Testis (tissue), 2 donors: ENCODE measurements at regions not wholly inside any gene's neighbourhood (a gene's known extent, or its start where the extent isn't known, plus 50 kb on each side); places are given as distances from the start of the nearest gene placed in this dataset.

Experiments used
- DNase-seq: peaks from one replicate; pipeline ENCODE4 v3.0.0-alpha.2; 2019
- H3K27ac ChIP-seq, 2 donors: fragments of 200-600 bp; sonication (generic); one replicate each; pipeline ENCODE4 v1.5.1; 2019
- H3K27me3 ChIP-seq: fragments of 200-600 bp; sonication (generic); one replicate; pipeline ENCODE4 v1.5.1; 2019
- H3K36me3 ChIP-seq: fragments of 200-600 bp; sonication (generic); one replicate; pipeline ENCODE4 v1.5.1; 2017; ENCODE audit warnings: low read depth; ENCODE audit errors: missing control alignments
- H3K4me1 ChIP-seq: fragments of 200-600 bp; sonication (generic); one replicate; pipeline ENCODE4 v1.5.1; 2019
- H3K4me3 ChIP-seq, 2 donors: fragments of 200-600 bp; sonication (generic); one replicate each; pipeline ENCODE4 v1.5.1; 2017 to 2019
- H3K9me3 ChIP-seq: fragments of 200-600 bp; sonication (generic); one replicate; pipeline ENCODE4 v1.5.1; 2017
- POLR2A ChIP-seq: fragments of 450-650 bp; IDR thresholded peaks from one replicate; pipeline ENCODE4 v1.6.1; 2017; ENCODE audit warnings: antibody characterized with exemption, mild to moderate bottlenecking, moderate library complexity
- WGBS, 2 donors: methylation state at CpG; one replicate each; pipeline ENCODE4 v1.1.5; 2018; 5-methylcytosine and 5-hydroxymethylcytosine counted together
- intact Hi-C: fragments of 100-400 bp; cut with DNase I; formaldehyde crosslinking; loops from one replicate; pipeline ENCODE4 v1.15.1; 2023; ENCODE audit warnings: low total_unique reads
- TF ChIP-seq, protein P1 (sequence below), 3 experiments: fragments of 450-650 bp in 2 of 3; fragments of 200-600 bp in 1 of 3; sonication (generic) in 1 of 3; IDR thresholded peaks; one replicate each; pipeline ENCODE4 v1.5.1; 2016 to 2019; ENCODE audit warnings: antibody characterized with exemption in 3 of 3, mild to moderate bottlenecking in 2 of 3, moderate library complexity in 1 of 3

DNA sequence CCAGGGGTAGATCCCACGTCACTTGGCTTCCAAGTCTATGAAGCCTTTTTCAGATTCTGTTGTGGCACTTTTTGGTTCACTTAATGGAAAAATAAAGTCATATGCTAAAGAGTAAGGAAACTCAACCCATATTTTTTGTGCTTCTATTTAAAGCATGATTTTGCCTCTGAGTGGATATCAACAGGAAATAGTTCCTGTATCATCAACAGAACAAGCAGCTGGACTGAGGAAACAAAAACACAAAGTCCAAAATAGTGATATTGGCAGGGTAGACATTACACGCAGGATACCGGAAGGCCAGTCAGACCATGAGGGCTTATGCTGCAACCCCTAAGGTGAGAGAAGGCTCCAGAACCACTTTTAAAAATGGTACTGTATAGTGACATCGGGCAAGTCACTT is 248.3 kb upstream of the ANO5 start:
- H3K4me1 ChIP-seq, result no peaks in the 10 kb centered on the region
- 63 to 66% methylated on average over 4 of the region's 4 CpGs for WGBS, 2 donors
- H3K27ac ChIP-seq, result no peak overlapping the region
- no peaks in the 10 kb centered on the region for H3K27me3 ChIP-seq
- H3K36me3 ChIP-seq, result no peaks in the 10 kb centered on the region
- intact Hi-C loops, result no loop called here
- no peak for DNase-seq
- H3K9me3 ChIP-seq, result no peaks in the 10 kb centered on the region
- TF ChIP-seq, protein P1, sequence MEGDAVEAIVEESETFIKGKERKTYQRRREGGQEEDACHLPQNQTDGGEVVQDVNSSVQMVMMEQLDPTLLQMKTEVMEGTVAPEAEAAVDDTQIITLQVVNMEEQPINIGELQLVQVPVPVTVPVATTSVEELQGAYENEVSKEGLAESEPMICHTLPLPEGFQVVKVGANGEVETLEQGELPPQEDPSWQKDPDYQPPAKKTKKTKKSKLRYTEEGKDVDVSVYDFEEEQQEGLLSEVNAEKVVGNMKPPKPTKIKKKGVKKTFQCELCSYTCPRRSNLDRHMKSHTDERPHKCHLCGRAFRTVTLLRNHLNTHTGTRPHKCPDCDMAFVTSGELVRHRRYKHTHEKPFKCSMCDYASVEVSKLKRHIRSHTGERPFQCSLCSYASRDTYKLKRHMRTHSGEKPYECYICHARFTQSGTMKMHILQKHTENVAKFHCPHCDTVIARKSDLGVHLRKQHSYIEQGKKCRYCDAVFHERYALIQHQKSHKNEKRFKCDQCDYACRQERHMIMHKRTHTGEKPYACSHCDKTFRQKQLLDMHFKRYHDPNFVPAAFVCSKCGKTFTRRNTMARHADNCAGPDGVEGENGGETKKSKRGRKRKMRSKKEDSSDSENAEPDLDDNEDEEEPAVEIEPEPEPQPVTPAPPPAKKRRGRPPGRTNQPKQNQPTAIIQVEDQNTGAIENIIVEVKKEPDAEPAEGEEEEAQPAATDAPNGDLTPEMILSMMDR (IDR thresholded peaks at IDR 0.05), result no peak
- TF ChIP-seq POLR2A, result no peak
- H3K4me3 ChIP-seq, result no peak overlapping the region

DNA sequence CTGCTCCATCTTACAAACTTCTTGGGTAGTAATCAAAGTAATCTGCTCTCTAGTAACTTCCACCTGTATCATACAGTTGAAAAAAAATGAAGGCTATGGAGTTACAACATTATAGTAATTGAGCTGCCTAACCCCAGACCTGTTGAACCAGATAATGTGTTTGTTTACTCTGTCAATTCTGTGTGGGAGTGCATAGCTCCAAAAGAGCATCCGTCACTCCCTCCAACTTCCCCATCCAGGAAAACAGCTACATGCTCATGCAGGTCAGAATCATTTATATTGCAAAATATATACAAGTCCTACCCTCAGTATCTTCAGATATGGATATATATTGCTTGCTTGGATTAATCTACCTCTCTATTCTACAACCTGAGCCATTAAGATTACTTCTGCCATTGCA is 244.0 kb upstream of the ANO5 start:
- 40 to 72% methylated on average over 1 of the region's 1 CpG for WGBS, 2 donors
- Histone ChIP-seq H3K36me3 (no peaks in the 10 kb centered on the region), H3K27ac (no peak overlapping the region), H3K9me3 (no peaks in the 10 kb centered on the region), H3K4me1 (no peaks in the 10 kb centered on the region), H3K27me3 (no peaks in the 10 kb centered on the region), H3K4me3 (no peak overlapping the region)
- no peak for DNase-seq
- intact Hi-C loops, result no loop called here
- TF ChIP-seq, protein P1 (IDR thresholded peaks at IDR 0.05), result no peak
- no peak for TF ChIP-seq POLR2A

DNA sequence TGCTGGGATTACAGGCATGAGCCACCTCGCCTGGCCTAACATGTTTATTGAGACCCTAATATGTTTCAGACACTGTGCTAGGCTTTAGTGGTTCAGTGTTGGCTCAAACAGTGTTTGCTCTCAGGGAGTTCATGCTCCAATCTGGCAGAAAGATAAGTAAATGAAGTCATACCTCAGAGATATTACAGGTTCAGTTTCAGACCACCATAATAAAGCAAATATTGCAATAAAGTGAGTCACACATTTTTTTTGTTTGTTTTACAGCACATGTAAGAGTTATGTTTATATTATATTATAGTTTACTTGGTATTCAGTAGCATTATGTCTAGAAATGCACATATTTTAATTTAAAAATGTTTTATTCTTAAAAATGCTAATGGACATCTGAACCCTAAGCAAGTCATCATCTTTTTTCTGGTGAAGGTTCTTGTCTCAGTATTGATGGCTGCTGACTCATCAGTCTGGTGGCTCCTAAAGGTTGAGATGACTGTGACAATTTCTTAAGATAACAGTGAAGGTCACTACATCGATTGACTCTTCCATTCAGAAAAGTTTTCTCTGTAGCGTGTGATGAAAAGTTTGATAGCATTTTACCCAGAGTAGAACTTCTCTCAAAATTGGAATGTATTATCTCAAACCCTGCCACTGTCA is 243.0 kb upstream of the ANO5 start:
- Histone ChIP-seq H3K27me3 (no peaks in the 10 kb centered on the region), H3K4me1 (no peaks in the 10 kb centered on the region), H3K4me3 (no peak overlapping the region), H3K27ac (no peak overlapping the region), H3K9me3 (no peaks in the 10 kb centered on the region), H3K36me3 (no peaks in the 10 kb centered on the region)
- TF ChIP-seq, protein P1 (IDR thresholded peaks at IDR 0.05), result no peak
- no peak for TF ChIP-seq POLR2A
- 77 to 87% methylated on average over 3 of the region's 3 CpGs for WGBS, 2 donors
- no peak for DNase-seq
- intact Hi-C loops, result no loop called here

DNA sequence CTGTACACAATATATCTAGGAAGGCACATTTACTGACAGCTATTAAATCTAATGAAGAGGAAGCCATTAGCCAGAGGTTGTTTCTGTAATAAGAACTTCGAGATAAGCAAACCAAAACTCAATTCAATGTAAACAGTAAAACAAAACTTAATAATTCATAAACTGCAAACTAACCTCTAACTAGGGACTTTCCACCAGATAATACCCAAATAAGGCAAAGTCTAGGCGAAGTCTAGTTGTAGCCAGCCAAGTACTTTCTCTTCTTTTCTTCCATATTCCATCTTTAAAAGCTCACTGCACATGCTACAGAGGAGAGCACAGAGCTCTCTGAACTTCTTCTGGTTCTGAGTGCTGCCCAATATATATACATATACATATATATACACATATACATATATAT is 229.9 kb upstream of the ANO5 start:
- WGBS, 2 donors, result 44 to 81% methylated on average over 2 of the region's 2 CpGs

More for the DNA sequence above, 229.9 kb upstream of the ANO5 start:
- H3K9me3 ChIP-seq, result no peaks in the 10 kb centered on the region
- H3K36me3 ChIP-seq, result no peaks in the 10 kb centered on the region
- TF ChIP-seq, protein P1 (IDR thresholded peaks at IDR 0.05), result no peak
- no peak for TF ChIP-seq POLR2A
- DNase-seq, result no peak
- H3K27ac ChIP-seq, result no peak overlapping the region
- H3K4me1 ChIP-seq, result no peaks in the 10 kb centered on the region
- H3K4me3 ChIP-seq, result no peak overlapping the region
- H3K27me3 ChIP-seq, result no peaks in the 10 kb centered on the region
- intact Hi-C loops, result no loop called here
